ENCODE measurements at regions not wholly inside any gene's neighbourhood (a gene's known extent, or its start where the extent isn't known, plus 50 kb on each side); places are given as distances from the start of the nearest gene placed in this dataset.
"Not testable (repeated sequence)": the region's sequence is repeated elsewhere in the genome, so short reads cannot be mapped to it uniquely, and the experiment has no call there.

DNA sequence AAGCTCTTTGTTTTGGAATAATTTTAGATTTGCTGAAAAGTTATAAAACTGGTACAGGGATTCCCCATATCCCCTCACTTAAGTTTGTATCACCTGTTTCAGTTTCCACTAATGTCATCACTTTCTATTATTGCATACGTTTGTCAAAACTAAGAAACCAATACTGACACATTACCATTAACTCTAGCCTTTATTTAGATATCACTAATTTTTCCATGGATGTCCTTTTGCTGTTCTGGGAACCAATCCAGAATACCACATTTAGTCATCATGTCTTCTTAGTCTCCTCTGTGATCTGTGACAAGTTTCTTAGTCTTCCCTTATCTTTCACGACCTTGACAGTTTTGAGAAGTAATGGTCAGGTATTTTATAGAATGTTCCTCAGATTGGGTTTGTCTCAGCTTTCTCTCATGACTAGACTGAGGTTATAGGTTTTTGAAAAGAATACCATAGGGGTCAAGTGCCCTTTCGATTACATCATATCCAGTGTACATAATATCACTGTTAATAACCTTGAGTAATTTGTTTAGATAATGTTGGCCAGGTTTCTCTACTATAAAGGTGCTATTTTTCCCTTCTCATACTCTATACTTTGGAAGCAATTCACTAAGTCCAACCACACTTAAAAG, 51.9 kb upstream of the NMUR2 start:
- no peak for DNase-seq
- H3K4me1 Mint-ChIP-seq (ENCODE audit: low read depth), result no peaks in the 10 kb centered on the region
- no peaks in the 10 kb centered on the region for H3K36me3 Mint-ChIP-seq (ENCODE audit: low read depth)
- no peak overlapping the region for H3K27ac Mint-ChIP-seq
- H3K27me3 Mint-ChIP-seq, result peaks cover 7% of the 10 kb centered on the region
- H3K4me3 Mint-ChIP-seq, result no peak overlapping the region
- no peaks in the 10 kb centered on the region for H3K9me3 Mint-ChIP-seq

DNA sequence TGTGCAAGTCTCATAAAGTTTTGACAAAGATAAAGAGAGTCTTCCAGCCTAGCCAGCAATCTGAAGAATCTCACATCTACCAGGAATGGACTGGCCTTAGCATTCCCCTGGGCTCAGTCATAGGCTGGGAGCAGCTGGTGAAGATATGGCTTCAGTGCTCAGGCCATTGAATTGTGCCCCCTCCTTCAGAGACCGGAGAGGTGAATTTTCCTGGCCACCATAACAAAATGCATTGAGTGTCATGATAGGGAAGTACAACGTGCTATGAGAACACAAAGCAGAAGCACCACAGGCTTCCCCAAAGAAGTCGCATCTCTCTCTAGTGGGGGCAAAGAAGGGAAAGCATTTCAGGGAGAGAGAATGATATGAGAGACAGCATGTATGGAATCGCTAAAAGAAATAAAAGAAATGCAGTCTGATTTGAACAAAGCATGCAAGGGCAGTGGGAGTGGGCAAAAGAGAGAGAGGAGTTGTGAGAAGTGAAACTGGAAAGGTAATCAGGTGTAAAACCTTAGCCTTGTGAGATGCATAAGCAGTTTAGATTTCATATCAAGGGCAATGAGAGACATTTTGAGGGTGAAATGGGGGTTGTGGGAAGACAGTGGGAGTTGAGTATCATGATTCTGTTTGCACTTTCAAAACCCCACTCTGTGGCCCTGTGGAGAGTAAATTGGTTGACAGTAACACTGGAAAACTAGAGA, 57.1 kb upstream of the NMUR2 start:
- H3K4me3 Mint-ChIP-seq, result no peak overlapping the region

DNA sequence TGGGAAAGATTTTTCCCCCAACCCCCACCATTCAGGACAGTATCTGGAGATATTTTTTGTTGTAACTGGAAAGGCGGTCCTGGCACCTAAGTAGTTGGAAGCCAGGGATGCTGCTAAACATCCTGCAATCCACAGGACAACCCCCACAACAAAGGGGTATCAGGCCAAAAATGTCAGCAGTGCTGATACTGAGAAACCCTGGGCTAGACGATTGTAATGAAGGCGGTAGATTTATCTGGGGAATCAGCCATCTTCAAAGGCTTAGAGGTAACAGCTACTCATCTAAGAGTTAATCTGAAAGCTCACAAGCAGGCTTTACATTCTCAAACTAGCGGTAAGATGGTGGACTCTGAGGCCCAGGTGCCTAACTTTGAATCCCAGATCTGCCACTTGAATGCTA, 59.0 kb upstream of the NMUR2 start:
- H3K9me3 Mint-ChIP-seq, result no peaks in the 10 kb centered on the region
- no peak overlapping the region for H3K4me3 Mint-ChIP-seq
- no peaks in the 10 kb centered on the region for H3K36me3 Mint-ChIP-seq (ENCODE audit: low read depth)
- H3K27me3 Mint-ChIP-seq, result no peaks in the 10 kb centered on the region
- no peak for DNase-seq
- H3K27ac Mint-ChIP-seq, result no peak overlapping the region
- no peaks in the 10 kb centered on the region for H3K4me1 Mint-ChIP-seq (ENCODE audit: low read depth)

More for the DNA sequence above, 57.1 kb upstream of the NMUR2 start:
- H3K27ac Mint-ChIP-seq, result no peak overlapping the region
- DNase-seq, result no peak
- H3K36me3 Mint-ChIP-seq (ENCODE audit: low read depth), result no peaks in the 10 kb centered on the region
- no peaks in the 10 kb centered on the region for H3K4me1 Mint-ChIP-seq (ENCODE audit: low read depth)
- H3K27me3 Mint-ChIP-seq, result peaks cover 3% of the 10 kb centered on the region
- no peaks in the 10 kb centered on the region for H3K9me3 Mint-ChIP-seq

DNA sequence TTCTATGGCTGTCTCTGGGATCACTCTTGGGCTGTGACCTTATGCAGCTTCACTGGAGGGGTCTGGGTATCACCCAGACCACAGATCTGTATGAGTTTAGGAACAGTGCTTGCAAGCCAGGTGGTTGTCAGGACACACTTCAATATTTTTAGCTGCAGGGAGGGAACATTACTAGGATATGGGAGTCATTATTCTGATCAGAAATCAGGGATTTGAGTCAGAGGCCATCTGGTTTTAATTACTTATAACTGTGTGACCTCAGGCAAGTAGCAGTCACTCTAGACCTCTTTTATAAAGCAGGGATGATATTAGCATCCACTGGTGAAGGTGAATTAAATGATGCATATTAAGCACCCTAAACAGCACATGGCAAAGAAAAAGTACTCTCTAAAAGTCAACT, 60.1 kb upstream of the NMUR2 start:
- H3K27me3 Mint-ChIP-seq, result no peaks in the 10 kb centered on the region
- H3K9me3 Mint-ChIP-seq, result no peaks in the 10 kb centered on the region
- no peak overlapping the region for H3K4me3 Mint-ChIP-seq
- H3K36me3 Mint-ChIP-seq (ENCODE audit: low read depth), result no peaks in the 10 kb centered on the region
- no peak for DNase-seq
- no peak overlapping the region for H3K27ac Mint-ChIP-seq
- H3K4me1 Mint-ChIP-seq (ENCODE audit: low read depth), result no peaks in the 10 kb centered on the region

DNA sequence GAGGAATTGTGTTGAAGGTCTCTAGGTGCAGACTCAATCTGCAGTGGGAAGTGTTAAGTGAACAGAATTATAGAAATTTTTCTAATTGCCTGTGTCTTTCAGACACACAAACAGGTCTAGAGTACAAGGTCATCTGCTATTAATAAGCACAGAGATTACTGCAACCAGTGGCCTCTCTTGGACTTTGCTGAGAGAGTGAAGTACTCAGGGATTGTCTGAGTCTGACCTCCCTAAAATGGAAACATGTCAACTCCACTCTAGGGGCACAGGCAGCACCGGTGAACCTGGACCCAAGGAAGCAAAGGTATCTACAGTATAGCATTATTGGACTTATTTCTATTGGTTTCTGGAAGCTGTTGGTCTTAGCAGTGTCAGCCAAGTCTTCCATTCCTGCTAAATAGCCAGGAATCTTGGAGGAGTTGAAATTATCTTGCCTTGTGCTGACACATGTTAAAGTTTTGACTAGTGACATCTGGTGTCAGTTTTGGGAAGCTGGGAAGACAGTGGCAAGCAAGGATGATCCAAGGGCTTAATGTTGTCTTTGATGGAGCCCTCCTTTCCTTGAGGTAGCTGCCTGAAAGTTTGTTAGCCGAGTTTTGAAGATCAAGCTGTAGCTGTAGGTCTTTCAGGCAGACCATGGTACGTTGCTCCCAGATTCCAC, 61.1 kb upstream of the NMUR2 start:
- H3K9me3 Mint-ChIP-seq, result no peaks in the 10 kb centered on the region
- H3K4me1 Mint-ChIP-seq (ENCODE audit: low read depth), result no peaks in the 10 kb centered on the region
- no peak overlapping the region for H3K4me3 Mint-ChIP-seq
- H3K27me3 Mint-ChIP-seq, result no peaks in the 10 kb centered on the region
- H3K36me3 Mint-ChIP-seq (ENCODE audit: low read depth), result no peaks in the 10 kb centered on the region
- H3K27ac Mint-ChIP-seq, result no peak overlapping the region
- DNase-seq, result no peak

DNA sequence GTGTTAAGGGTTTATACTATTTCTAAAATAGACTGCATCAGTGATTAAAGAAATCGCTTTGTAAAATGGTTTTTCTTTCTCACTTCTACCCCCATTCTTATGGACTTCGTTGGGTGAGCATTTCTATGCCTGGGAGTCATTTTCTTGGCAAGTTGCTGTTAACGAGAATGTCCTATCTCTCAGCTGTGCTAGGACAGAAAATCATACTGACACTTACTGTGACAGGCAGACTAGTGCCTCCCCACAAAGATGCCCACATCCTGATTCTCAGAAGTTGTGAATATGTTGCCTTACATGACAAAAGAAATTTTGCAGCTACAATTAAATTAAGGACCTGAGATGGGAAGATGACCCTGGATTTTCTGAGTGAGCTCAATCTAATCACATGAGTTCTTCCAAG, 65.1 kb upstream of the NMUR2 start:
- H3K4me1 Mint-ChIP-seq (ENCODE audit: low read depth), result no peaks in the 10 kb centered on the region
- DNase-seq, result no peak
- H3K9me3 Mint-ChIP-seq, result no peaks in the 10 kb centered on the region
- H3K4me3 Mint-ChIP-seq, result no peak overlapping the region
- H3K27ac Mint-ChIP-seq, result no peak overlapping the region
- H3K36me3 Mint-ChIP-seq (ENCODE audit: low read depth), result no peaks in the 10 kb centered on the region
- H3K27me3 Mint-ChIP-seq, result no peaks in the 10 kb centered on the region

DNA sequence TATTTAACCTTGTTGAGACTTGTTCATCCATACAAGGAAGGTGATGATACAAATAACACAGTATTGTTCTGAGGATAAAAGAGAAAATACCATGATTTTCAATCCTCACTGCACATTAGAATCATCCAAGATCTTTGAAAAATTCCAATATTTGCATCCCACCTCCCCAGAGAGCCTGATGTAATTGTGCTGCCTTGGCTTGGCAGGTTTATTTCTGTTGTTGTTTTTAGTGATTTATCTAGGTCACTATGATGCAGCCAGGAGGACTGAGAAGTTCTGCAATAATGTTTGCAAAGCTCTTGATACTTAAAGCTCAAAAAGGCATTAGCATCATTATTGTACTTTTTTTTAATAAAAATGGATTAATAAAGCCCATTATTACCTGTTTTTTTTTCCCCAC, 67.0 kb upstream of the NMUR2 start:
- no peaks in the 10 kb centered on the region for H3K4me1 Mint-ChIP-seq (ENCODE audit: low read depth)
- no peaks in the 10 kb centered on the region for H3K9me3 Mint-ChIP-seq
- no peaks in the 10 kb centered on the region for H3K36me3 Mint-ChIP-seq (ENCODE audit: low read depth)
- peaks cover 9% of the 10 kb centered on the region for H3K27me3 Mint-ChIP-seq
- DNase-seq, result no peak
- no peak overlapping the region for H3K27ac Mint-ChIP-seq
- H3K4me3 Mint-ChIP-seq, result no peak overlapping the region

DNA sequence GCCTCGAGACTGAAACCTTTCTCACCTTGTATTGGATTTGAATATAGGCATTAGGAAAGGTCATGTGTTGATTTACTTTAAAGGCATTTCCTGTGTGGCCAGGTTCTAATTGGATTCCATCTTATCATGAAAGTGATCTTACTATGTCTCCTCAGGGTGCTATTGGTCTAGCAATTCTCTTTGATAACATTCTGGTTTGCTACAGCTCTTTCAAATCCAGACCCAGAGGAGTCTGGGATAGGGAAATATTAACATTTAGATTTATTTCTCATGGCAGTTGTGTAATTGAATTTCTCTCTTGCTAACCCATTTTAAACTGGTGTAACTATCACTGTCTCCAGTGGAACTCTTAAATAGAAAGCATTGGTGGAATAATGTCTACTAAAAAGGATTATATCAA, 69.9 kb upstream of the NMUR2 start:
- Mint-ChIP-seq H3K9me3 (no peaks in the 10 kb centered on the region), H3K36me3 (ENCODE audit: low read depth) (no peaks in the 10 kb centered on the region), H3K4me1 (ENCODE audit: low read depth) (no peaks in the 10 kb centered on the region), H3K27me3 (peaks cover 9% of the 10 kb centered on the region), H3K27ac (no peak overlapping the region), H3K4me3 (no peak overlapping the region)
- DNase-seq, result no peak

DNA sequence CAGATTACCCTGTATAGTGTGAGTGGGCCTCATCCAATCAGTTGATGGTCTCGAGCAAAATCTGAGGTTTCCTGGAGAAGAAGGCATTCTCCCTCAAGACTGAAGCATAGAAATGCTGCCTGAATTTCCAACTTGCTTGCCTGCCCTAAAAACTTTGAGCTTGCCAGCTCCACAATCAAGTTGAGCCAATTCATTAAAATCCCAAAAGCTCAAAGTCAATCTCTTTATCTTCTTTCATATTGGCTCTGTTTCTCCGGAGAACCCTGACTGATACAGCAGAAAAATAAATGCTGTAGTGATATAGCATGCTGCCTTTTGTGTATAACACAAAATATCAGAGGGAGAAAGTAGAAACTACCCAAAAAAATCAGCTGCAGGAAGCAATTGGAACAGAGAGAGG, 72.5 kb upstream of the NMUR2 start:
- Mint-ChIP-seq H3K27ac (no peak overlapping the region), H3K4me3 (no peak overlapping the region), H3K36me3 (ENCODE audit: low read depth) (no peaks in the 10 kb centered on the region), H3K27me3 (peaks cover 9% of the 10 kb centered on the region), H3K9me3 (no peaks in the 10 kb centered on the region), H3K4me1 (ENCODE audit: low read depth) (no peaks in the 10 kb centered on the region)
- no peak for DNase-seq

DNA sequence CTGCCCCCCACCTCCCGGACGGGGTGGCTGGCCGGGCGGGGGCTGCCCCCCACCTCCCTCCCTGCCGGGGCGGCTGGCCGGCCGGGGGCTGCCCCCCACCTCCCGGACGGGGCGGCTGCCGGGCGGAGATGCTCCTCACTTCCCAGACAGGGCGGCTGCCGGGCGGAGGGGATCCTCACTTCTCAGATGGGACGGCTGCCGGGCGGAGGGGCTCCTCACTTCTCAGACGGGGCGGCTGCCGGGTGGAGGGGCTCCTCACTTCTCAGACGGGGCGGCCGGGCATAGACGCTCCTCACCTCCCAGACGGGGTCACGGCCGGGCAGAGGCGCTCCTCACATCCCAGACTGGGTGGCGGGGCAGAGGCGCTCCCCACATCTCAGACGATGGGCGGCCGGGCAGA, 74.8 kb upstream of the NMUR2 start:
- not testable (repeated sequence) for H3K4me3 Mint-ChIP-seq; H3K4me1 Mint-ChIP-seq (ENCODE audit: low read depth); DNase-seq; H3K27ac Mint-ChIP-seq; H3K36me3 Mint-ChIP-seq (ENCODE audit: low read depth); H3K9me3 Mint-ChIP-seq
- H3K27me3 Mint-ChIP-seq, result peaks cover 12% of the 10 kb centered on the region

DNA sequence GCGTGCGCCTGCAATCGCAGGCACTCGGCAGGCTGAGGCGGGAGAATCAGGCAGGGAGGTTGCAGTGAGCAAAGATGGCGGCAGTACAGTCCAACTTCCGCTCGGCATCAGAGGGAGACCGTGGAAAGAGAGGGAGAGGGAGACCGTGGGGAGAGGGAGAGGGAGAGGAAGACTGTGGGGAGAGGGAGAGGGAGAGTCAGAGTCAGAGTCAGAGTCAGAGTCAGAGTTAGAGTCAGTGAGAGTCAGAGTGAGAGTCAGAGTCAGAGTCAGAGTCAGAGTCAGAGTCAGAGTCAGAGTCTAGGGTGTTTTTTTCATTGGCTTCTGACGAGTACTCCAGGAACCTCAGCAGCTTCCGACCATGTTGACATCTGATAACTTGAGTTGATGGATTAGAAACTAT, 75.6 kb upstream of the NMUR2 start:
- H3K27me3 Mint-ChIP-seq, result peaks cover 12% of the 10 kb centered on the region
- H3K4me3 Mint-ChIP-seq; H3K27ac Mint-ChIP-seq; DNase-seq; H3K9me3 Mint-ChIP-seq; H3K36me3 Mint-ChIP-seq (ENCODE audit: low read depth); H3K4me1 Mint-ChIP-seq (ENCODE audit: low read depth): not testable (repeated sequence)

DNA sequence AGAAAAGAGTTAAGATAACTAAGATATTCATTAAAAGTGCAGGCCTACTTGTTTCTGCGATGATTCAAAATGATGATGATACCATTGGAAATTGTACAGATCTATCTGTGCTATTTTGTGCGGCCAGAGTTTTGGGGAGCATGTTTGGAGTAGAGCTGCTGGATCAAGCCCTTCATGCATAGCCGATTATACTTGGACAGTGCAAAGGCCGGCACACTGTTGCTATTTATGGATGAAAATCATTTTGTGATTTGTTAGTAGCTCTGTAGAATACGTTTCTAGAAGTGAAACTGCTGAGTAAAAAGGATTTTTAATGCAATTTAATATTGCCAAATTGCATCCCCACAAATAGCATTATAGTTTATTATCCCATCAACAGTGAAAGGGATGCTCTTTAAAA, 82.1 kb upstream of the NMUR2 start:
- no peak for DNase-seq
- H3K27me3 Mint-ChIP-seq, result peaks cover 4% of the 10 kb centered on the region
- H3K36me3 Mint-ChIP-seq (ENCODE audit: low read depth), result no peaks in the 10 kb centered on the region
- H3K27ac Mint-ChIP-seq, result no peak overlapping the region
- H3K4me3 Mint-ChIP-seq, result no peak overlapping the region
- no peaks in the 10 kb centered on the region for H3K9me3 Mint-ChIP-seq
- no peaks in the 10 kb centered on the region for H3K4me1 Mint-ChIP-seq (ENCODE audit: low read depth)

DNA sequence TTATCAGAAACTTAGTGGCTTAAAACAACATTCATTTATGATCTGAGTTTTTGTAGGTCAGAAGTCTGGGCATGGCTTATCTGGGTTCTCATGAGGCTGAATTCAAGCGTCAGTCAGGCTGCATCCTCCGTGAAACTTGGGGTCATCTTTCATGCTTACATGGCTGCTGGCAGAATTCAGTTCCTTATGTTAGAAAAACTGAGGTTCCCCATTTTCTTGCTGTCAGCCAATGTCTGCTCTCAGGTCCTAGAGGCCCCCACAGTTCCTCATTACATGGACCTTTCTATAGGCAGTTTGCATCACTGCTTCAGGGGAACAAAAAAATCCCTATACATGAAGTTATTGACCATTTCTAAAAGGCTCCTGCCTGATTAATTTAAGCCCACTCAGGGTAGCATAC, 83.8 kb upstream of the NMUR2 start:
- Mint-ChIP-seq H3K27me3 (peaks cover 2% of the 10 kb centered on the region), H3K4me1 (ENCODE audit: low read depth) (no peaks in the 10 kb centered on the region), H3K9me3 (no peaks in the 10 kb centered on the region), H3K4me3 (no peak overlapping the region), H3K36me3 (ENCODE audit: low read depth) (no peaks in the 10 kb centered on the region), H3K27ac (no peak overlapping the region)
- DNase-seq, result no peak

DNA sequence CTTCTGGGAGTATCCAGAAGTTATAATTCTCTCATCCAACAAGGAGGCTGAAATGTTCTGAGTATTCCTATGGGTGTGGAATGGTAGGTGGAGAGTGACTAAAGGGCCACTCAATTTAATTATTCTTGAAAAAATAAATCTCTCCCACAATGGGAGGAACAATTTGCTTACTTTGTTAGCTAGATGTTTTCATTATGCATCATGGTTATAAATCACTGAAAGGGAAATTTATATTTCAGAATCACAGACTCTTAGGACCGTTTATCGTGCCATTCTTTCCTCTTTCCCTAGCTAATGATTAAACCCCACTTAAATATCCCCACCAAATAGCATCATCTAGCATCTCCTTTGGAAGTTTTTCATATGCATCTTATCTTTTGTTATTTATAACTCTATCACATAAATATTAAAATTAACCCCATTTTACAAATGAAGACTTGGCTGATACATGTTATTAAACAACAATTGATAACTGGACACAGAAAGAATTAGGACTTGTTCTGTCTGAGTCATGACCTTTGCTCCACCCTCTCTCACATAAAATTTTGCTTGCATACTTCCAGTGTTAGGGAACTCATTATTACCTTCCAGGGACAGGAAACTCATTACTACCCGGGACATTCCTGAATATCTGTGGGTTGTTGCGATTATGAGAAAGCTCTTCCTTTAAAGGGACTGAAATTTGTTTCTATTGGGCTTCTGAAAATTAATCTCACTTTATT, 94.9 kb upstream of the NMUR2 start:
- Mint-ChIP-seq H3K4me1 (ENCODE audit: low read depth) (no peaks in the 10 kb centered on the region), H3K4me3 (no peak overlapping the region), H3K27me3 (no peaks in the 10 kb centered on the region), H3K27ac (no peak overlapping the region), H3K36me3 (ENCODE audit: low read depth) (no peaks in the 10 kb centered on the region), H3K9me3 (no peaks in the 10 kb centered on the region)
- DNase-seq, result no peak

DNA sequence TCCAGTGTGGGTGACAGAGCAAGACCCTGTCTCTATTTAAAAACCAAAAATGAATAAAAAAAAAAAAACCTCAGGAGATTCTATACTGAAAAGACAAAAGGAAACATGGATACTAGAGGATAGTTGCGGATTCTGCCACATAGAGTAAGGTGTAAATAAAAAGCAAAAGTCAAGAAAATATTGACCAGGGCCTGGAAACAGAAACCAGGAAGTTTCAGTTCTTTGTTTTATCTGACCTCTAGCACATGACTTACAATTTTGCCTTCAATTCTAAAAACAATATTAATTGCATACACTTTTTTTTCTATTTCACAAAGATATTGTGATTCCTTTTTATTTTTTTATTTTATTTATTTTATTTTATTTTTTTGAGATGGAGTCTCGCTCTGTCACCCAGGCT, 96.2 kb upstream of the NMUR2 start:
- peaks cover 2% of the 10 kb centered on the region for H3K27me3 Mint-ChIP-seq
- no peaks in the 10 kb centered on the region for H3K4me1 Mint-ChIP-seq (ENCODE audit: low read depth)
- no peak overlapping the region for H3K27ac Mint-ChIP-seq
- no peak for DNase-seq
- H3K9me3 Mint-ChIP-seq, result no peaks in the 10 kb centered on the region
- no peaks in the 10 kb centered on the region for H3K36me3 Mint-ChIP-seq (ENCODE audit: low read depth)
- H3K4me3 Mint-ChIP-seq, result no peak overlapping the region

Measured in activated T-cell treated with anti-CD3 and anti-CD28 coated beads, Interleukin-2, amount 50 U/mL, for 24 hours (primary cell).